Activated CD8-positive, alpha-beta T cell treated with anti-CD3 and anti-CD28 coated beads for 36 hours (primary cell): ENCODE measurements at regions not wholly inside any gene's neighbourhood (a gene's known extent, or its start where the extent isn't known, plus 50 kb on each side); places are given as distances from the start of the nearest gene placed in this dataset.

Experiments
- ATAC-seq: fragments of 200-7000 bp; cut with Tn5 transposase; one replicate; pipeline ENCODE4 v1.10.0; 2021; ENCODE audit warnings: mild to moderate bottlenecking, moderate library complexity
- CTCF ChIA-PET: fragments of 350-600 bp; sonication (Branson Sonifier 250); formaldehyde crosslinking; loops from one replicate; lab custom pipeline; 2021; ENCODE audit warnings: antibody characterized with exemption; lab: Charles Lee
- POLR2A ChIA-PET: fragments of 350-600 bp; sonication (Branson Sonifier 250); formaldehyde crosslinking; loops from one replicate; lab custom pipeline; 2021; ENCODE audit warnings: antibody characterized with exemption; lab: Charles Lee
- DNase-seq: peaks from one replicate; pipeline ENCODE4 v3.0.0-alpha.2; 2020
- H3K27ac Mint-ChIP-seq: one replicate; pipeline ENCODE4 v1.8.0; 2021; ENCODE audit warnings: mild to moderate bottlenecking, mixed read lengths
- H3K27me3 Mint-ChIP-seq: one replicate; pipeline ENCODE4 v1.8.0; 2021; ENCODE audit warnings: mixed read lengths
- H3K36me3 Mint-ChIP-seq: one replicate; pipeline ENCODE4 v1.8.0; 2021; ENCODE audit warnings: low read depth, mixed read lengths
- H3K4me1 Mint-ChIP-seq: one replicate; pipeline ENCODE4 v1.8.0; 2021; ENCODE audit warnings: low read depth, mixed read lengths
- H3K4me3 Mint-ChIP-seq: one replicate; pipeline ENCODE4 v1.8.0; 2021; ENCODE audit warnings: mild to moderate bottlenecking, moderate library complexity, mixed read lengths
- H3K9me3 Mint-ChIP-seq: one replicate; pipeline ENCODE4 v1.8.0; 2021; ENCODE audit warnings: mixed read lengths
- intact Hi-C: fragments of 100-400 bp; cut with micrococcal nuclease; formaldehyde crosslinking; loops from one replicate; pipeline ENCODE4 v1.10.0; 2022
- TF ChIP-seq, protein P1 (sequence below): fragments of 200-600 bp; IDR thresholded peaks from one replicate; pipeline ENCODE4 v1.8.0; 2022; ENCODE audit warnings: antibody characterized with exemption, mild to moderate bottlenecking

DNA sequence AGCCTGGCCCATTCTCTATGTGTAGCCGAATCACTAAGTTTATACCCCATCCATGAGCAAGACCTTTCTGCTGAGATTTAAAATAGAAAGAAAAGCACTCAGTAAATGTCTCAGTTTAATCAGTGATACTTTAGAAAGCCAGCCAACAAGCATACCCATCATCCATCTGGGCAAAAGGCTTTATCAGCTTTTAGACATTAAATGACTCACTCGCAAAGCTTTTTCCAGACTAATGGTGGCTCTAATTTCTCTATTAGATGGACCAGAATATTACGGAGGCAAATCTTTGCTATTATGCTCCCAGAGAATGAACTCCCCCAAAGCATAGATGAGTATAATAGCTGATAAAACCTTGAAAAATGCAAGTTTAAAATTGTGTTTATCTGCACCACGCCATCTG is 727.8 kb downstream of the GBE1 start:
- POLR2A ChIA-PET: no interaction called here
- Mint-ChIP-seq H3K36me3 (no peaks in the 10 kb centered on the region), H3K4me3 (no peak overlapping the region), H3K27me3 (no peaks in the 10 kb centered on the region), H3K9me3 (peaks cover 2% of the 10 kb centered on the region), H3K27ac (no peak overlapping the region), H3K4me1 (no peaks in the 10 kb centered on the region)
- CTCF ChIA-PET: no interaction called here
- intact Hi-C loops: no loop called here
- TF ChIP-seq, protein P1, sequence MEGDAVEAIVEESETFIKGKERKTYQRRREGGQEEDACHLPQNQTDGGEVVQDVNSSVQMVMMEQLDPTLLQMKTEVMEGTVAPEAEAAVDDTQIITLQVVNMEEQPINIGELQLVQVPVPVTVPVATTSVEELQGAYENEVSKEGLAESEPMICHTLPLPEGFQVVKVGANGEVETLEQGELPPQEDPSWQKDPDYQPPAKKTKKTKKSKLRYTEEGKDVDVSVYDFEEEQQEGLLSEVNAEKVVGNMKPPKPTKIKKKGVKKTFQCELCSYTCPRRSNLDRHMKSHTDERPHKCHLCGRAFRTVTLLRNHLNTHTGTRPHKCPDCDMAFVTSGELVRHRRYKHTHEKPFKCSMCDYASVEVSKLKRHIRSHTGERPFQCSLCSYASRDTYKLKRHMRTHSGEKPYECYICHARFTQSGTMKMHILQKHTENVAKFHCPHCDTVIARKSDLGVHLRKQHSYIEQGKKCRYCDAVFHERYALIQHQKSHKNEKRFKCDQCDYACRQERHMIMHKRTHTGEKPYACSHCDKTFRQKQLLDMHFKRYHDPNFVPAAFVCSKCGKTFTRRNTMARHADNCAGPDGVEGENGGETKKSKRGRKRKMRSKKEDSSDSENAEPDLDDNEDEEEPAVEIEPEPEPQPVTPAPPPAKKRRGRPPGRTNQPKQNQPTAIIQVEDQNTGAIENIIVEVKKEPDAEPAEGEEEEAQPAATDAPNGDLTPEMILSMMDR: no peak
- no peak for DNase-seq
- ATAC-seq: no peak

DNA sequence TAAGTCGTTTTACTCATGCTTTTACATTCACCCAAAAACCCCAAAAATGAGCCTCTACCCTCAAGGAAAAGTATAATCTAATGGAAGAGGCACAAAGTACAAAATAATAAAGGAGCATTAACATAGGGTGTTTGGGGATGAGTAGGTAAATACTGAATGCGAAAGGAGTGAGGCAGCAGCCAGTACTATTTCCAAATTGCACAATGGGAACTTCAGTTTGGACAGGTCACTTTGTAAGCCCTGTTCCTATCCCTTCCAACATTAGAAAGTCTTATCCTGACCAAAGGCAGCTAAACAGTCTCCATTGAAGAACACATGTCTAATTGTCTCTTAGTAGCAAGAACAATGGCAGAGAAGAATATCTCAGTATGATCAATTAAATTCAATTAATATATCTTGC is 728.3 kb downstream of the GBE1 start:
- intact Hi-C loops: no loop called here
- H3K27ac Mint-ChIP-seq: no peak overlapping the region
- no peak overlapping the region for H3K4me3 Mint-ChIP-seq
- TF ChIP-seq, protein P1: no peak
- CTCF ChIA-PET: no interaction called here
- no peaks in the 10 kb centered on the region for H3K4me1 Mint-ChIP-seq
- H3K36me3 Mint-ChIP-seq: no peaks in the 10 kb centered on the region
- H3K27me3 Mint-ChIP-seq: no peaks in the 10 kb centered on the region
- peaks cover 2% of the 10 kb centered on the region for H3K9me3 Mint-ChIP-seq
- POLR2A ChIA-PET: no interaction called here
- ATAC-seq (no peak), DNase-seq (no peak)

DNA sequence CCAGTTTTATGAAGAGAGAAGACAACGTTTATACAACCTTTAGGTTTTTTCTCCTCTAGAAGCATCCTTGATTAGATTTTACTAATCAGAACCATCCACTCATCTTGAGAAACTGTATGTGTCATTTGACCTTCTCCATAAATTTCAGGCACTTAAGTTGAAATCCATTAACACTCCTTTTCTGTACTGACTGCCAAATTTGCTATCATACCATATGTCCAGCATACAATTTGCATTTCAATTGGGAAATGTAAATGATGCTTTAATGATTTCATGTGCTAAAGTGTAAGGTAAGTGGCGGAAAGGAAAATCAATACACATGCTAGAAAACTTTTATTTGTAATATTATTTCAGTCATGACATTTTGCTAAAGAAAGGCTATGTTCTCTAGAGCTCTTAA is 731.6 kb downstream of the GBE1 start:
- no peak overlapping the region for H3K27ac Mint-ChIP-seq
- CTCF ChIA-PET: no interaction called here

DNA sequence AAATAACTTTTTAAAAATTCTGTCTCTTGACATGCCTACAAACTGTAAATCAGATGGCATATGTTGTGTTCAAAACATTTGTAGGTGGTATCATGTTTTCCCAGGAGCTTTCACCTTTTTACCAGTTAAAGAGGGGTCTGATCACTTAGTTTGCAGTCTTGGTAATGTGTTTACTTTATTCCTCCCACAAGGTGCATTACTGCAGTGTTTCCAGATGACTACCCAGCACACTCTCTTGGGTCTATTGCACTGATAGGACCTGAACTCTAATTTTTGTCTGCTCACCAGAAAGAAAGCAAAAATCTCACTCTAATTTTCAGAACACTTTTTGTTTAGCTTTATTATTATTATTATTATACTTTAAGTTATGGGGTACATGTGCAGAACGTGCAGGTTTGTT is 734.1 kb downstream of the GBE1 start:
- ChIA-PET POLR2A (no interaction called here), CTCF (no interaction called here)
- ATAC-seq (no peak), DNase-seq (no peak)
- H3K36me3 Mint-ChIP-seq: no peaks in the 10 kb centered on the region
- no peaks in the 10 kb centered on the region for H3K4me1 Mint-ChIP-seq
- TF ChIP-seq, protein P1: no peak
- H3K27me3 Mint-ChIP-seq: no peaks in the 10 kb centered on the region
- intact Hi-C loops: no loop called here
- H3K4me3 Mint-ChIP-seq: no peak overlapping the region
- H3K27ac Mint-ChIP-seq: no peak overlapping the region
- H3K9me3 Mint-ChIP-seq: peaks cover 7% of the 10 kb centered on the region

More for the DNA sequence above, 731.6 kb downstream of the GBE1 start:
- H3K4me3 Mint-ChIP-seq: no peak overlapping the region
- H3K9me3 Mint-ChIP-seq: peaks cover 6% of the 10 kb centered on the region
- no peaks in the 10 kb centered on the region for H3K4me1 Mint-ChIP-seq
- ATAC-seq (no peak), DNase-seq (no peak)
- TF ChIP-seq, protein P1: no peak
- POLR2A ChIA-PET: no interaction called here
- H3K36me3 Mint-ChIP-seq: no peaks in the 10 kb centered on the region
- intact Hi-C loops: no loop called here
- no peaks in the 10 kb centered on the region for H3K27me3 Mint-ChIP-seq

DNA sequence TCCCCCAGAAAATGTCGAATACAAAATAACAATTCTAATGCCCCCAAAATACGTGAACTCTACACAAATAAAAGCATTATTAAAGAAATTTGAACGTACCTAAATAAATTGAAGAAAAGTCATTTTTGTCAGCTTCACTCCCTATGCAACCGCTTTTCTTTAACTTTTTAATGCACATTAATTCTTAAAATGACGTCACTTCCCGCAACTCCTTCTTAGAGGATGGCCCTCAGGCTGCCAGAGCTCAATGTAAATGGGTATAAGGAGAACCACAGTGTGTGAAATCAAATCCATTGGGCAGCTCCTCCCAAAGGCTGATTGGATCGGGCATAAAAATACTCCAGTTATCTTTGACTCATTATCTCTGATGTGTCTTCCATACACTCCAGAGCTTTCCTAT is 736.9 kb downstream of the GBE1 start:
- Mint-ChIP-seq H3K27me3 (no peaks in the 10 kb centered on the region), H3K27ac (no peak overlapping the region), H3K36me3 (no peaks in the 10 kb centered on the region), H3K4me1 (no peaks in the 10 kb centered on the region), H3K4me3 (no peak overlapping the region), H3K9me3 (peaks cover 7% of the 10 kb centered on the region)
- ATAC-seq: no peak
- no peak for DNase-seq
- intact Hi-C loops: no loop called here
- CTCF ChIA-PET: no interaction called here
- POLR2A ChIA-PET: no interaction called here
- TF ChIP-seq, protein P1: no peak
